ENCODE measurements at regions not wholly inside any gene's neighbourhood (a gene's known extent, or its start where the extent isn't known, plus 50 kb on each side); places are given as distances from the start of the nearest gene placed in this dataset.

DNA sequence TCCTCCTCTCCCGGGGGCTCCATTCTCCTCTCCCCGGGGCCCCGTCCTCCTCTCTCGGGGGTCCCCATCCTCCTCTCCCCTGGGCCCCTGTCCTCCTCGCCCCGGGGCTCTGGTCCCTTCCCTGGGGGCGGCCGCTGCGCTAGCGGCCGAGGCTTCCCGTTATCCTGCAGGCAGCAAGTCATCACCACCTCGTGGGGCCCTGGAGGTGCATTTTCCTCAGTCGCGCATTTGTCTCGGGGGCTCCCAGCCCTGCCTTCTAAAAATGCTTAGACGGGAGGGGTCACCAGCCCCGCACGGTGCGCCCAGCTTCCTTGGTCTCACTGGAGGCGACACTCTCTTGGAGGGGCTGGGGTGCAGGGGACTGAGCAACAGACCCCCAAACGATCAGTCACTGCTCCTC lies 216.5 kb downstream of the QKI start:
- TF ChIP-seq, protein P1, sequence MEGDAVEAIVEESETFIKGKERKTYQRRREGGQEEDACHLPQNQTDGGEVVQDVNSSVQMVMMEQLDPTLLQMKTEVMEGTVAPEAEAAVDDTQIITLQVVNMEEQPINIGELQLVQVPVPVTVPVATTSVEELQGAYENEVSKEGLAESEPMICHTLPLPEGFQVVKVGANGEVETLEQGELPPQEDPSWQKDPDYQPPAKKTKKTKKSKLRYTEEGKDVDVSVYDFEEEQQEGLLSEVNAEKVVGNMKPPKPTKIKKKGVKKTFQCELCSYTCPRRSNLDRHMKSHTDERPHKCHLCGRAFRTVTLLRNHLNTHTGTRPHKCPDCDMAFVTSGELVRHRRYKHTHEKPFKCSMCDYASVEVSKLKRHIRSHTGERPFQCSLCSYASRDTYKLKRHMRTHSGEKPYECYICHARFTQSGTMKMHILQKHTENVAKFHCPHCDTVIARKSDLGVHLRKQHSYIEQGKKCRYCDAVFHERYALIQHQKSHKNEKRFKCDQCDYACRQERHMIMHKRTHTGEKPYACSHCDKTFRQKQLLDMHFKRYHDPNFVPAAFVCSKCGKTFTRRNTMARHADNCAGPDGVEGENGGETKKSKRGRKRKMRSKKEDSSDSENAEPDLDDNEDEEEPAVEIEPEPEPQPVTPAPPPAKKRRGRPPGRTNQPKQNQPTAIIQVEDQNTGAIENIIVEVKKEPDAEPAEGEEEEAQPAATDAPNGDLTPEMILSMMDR (IDR thresholded peaks at IDR 0.05; ENCODE audit: poor library complexity, severe bottlenecking), result no peak
- TF ChIP-seq TAF1 (IDR thresholded peaks at IDR 0.05; ENCODE audit: low read depth), result no peak
- TF ChIP-seq MXI1 (conservative IDR thresholded peaks at IDR 0.05; ENCODE audit: poor library complexity, severe bottlenecking), result no peak
- TF ChIP-seq EZH2 (IDR thresholded peaks at IDR 0.05; ENCODE audit: borderline replicate concordance, insufficient read depth, low read length, poor library complexity, severe bottlenecking), result no peak
- TF ChIP-seq POLR2AphosphoS5 (IDR thresholded peaks at IDR 0.05), result no peak
- no peak for TF ChIP-seq EP300 (conservative IDR thresholded peaks at IDR 0.05; ENCODE audit: poor library complexity, severe bottlenecking)
- no peak for TF ChIP-seq SMC3 (conservative IDR thresholded peaks at IDR 0.05; ENCODE audit: poor library complexity)
- TF ChIP-seq REST (IDR thresholded peaks at IDR 0.05; ENCODE audit: borderline replicate concordance), result no peak
- no peak for TF ChIP-seq RAD21 (conservative IDR thresholded peaks at IDR 0.05)
- H3K9me2 ChIP-seq (ENCODE audit: insufficient read depth, low read length), result no peaks in the 10 kb centered on the region
- no peaks in the 10 kb centered on the region for H3K79me2 ChIP-seq (replicated peaks; ENCODE audit: insufficient read depth, low read length)
- H2AFZ ChIP-seq (ENCODE audit: low read depth, low read length), result no peak overlapping the region
- no peaks in the 10 kb centered on the region for H3F3A ChIP-seq (ENCODE audit: insufficient read depth, low read length, poor library complexity, severe bottlenecking)
- no peaks in the 10 kb centered on the region for H3K36me3 ChIP-seq (ENCODE audit: insufficient read depth, low read length)
- H3K9ac ChIP-seq (ENCODE audit: low read length), result no peak overlapping the region
- no peak overlapping the region for H3K27ac ChIP-seq (ENCODE audit: low read length)
- H3K9me3 ChIP-seq (ENCODE audit: low read length), result peaks cover 4% of the 10 kb centered on the region
- no peaks in the 10 kb centered on the region for H3K27me3 ChIP-seq (ENCODE audit: insufficient read depth, low read depth, low read length)
- H4K20me1 ChIP-seq (ENCODE audit: insufficient read depth), result no peaks in the 10 kb centered on the region
- no peak overlapping the region for H3K4me2 ChIP-seq (ENCODE audit: low read length)
- H3K4me3 ChIP-seq (ENCODE audit: low read length), result no peak overlapping the region

DNA sequence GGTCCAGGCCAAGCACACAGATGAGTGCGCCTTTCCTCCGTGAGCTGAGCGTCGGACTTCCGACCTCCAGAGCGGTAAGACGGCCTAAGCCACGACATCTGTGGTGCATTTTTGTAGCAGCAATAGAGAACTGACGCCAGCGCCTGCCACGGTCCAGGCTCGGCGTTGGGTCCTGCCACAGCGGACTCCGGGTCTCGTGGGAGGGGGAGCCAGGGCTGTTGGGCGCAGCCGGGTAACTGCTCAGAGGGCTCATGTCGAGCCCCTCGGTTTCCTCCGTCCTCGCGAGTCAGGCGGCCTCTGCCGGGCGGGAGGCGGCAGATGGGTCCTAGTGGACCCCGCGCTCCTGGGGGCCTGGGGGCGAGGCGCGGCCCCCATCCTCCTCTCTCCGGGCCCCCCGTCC lies 216.1 kb downstream of the QKI start:
- H2AFZ ChIP-seq (ENCODE audit: low read depth, low read length), result no peak overlapping the region
- no peak overlapping the region for H3K27ac ChIP-seq (ENCODE audit: low read length)
- no peaks in the 10 kb centered on the region for H3K9me2 ChIP-seq (ENCODE audit: insufficient read depth, low read length)
- H3K4me2 ChIP-seq (ENCODE audit: low read length), result no peak overlapping the region
- peaks cover 4% of the 10 kb centered on the region for H3K9me3 ChIP-seq (ENCODE audit: low read length)
- TF ChIP-seq REST (IDR thresholded peaks at IDR 0.05; ENCODE audit: borderline replicate concordance) (no peak), EP300 (conservative IDR thresholded peaks at IDR 0.05; ENCODE audit: poor library complexity, severe bottlenecking) (no peak), MXI1 (conservative IDR thresholded peaks at IDR 0.05; ENCODE audit: poor library complexity, severe bottlenecking) (no peak), RAD21 (conservative IDR thresholded peaks at IDR 0.05) (no peak), TAF1 (IDR thresholded peaks at IDR 0.05; ENCODE audit: low read depth) (no peak), EZH2 (IDR thresholded peaks at IDR 0.05; ENCODE audit: borderline replicate concordance, insufficient read depth, low read length, poor library complexity, severe bottlenecking) (no peak), POLR2AphosphoS5 (IDR thresholded peaks at IDR 0.05) (no peak), SMC3 (conservative IDR thresholded peaks at IDR 0.05; ENCODE audit: poor library complexity) (no peak)
- TF ChIP-seq, protein P1 (IDR thresholded peaks at IDR 0.05; ENCODE audit: poor library complexity, severe bottlenecking), result no peak
- no peaks in the 10 kb centered on the region for H3K36me3 ChIP-seq (ENCODE audit: insufficient read depth, low read length)
- no peaks in the 10 kb centered on the region for H3K27me3 ChIP-seq (ENCODE audit: insufficient read depth, low read depth, low read length)
- H3K9ac ChIP-seq (ENCODE audit: low read length), result no peak overlapping the region
- H3K4me3 ChIP-seq (ENCODE audit: low read length), result no peak overlapping the region
- no peaks in the 10 kb centered on the region for H4K20me1 ChIP-seq (ENCODE audit: insufficient read depth)
- H3K79me2 ChIP-seq (replicated peaks; ENCODE audit: insufficient read depth, low read length), result no peaks in the 10 kb centered on the region
- H3F3A ChIP-seq (ENCODE audit: insufficient read depth, low read length, poor library complexity, severe bottlenecking), result no peaks in the 10 kb centered on the region

Data from neural cell (in vitro differentiated cells).